Activated CD4-positive, alpha-beta memory T cell treated with anti-CD3 and anti-CD28 coated beads for 36 hours (primary cell): ENCODE measurements at regions not wholly inside any gene's neighbourhood (a gene's known extent, or its start where the extent isn't known, plus 50 kb on each side); places are given as distances from the start of the nearest gene placed in this dataset.

ENCODE experiments used
- CTCF ChIA-PET: fragments of 350-600 bp; sonication (Branson Sonifier 250); formaldehyde crosslinking; loops from one replicate; lab custom pipeline; 2021; ENCODE audit warnings: antibody characterized with exemption, inconsistent platforms; lab: Charles Lee
- POLR2A ChIA-PET: fragments of 350-600 bp; sonication (Branson Sonifier 250); formaldehyde crosslinking; loops from one replicate; lab custom pipeline; 2021; ENCODE audit warnings: antibody characterized with exemption; lab: Charles Lee
- DNase-seq: peaks from one replicate; pipeline ENCODE4 v3.0.0-alpha.2; 2020
- H3K27ac Mint-ChIP-seq: one replicate; pipeline ENCODE4 v1.8.0; 2021; ENCODE audit warnings: mixed read lengths
- H3K27me3 Mint-ChIP-seq: one replicate; pipeline ENCODE4 v1.8.0; 2021; ENCODE audit warnings: mixed read lengths
- H3K36me3 Mint-ChIP-seq: one replicate; pipeline ENCODE4 v1.8.0; 2021; ENCODE audit warnings: mixed read lengths
- H3K4me1 Mint-ChIP-seq: one replicate; pipeline ENCODE4 v1.8.0; 2021; ENCODE audit warnings: low read depth, mixed read lengths
- H3K4me3 Mint-ChIP-seq: one replicate; pipeline ENCODE4 v1.8.0; 2021; ENCODE audit warnings: mild to moderate bottlenecking, mixed read lengths
- H3K9me3 Mint-ChIP-seq: one replicate; pipeline ENCODE4 v1.8.0; 2021; ENCODE audit warnings: mixed read lengths
- intact Hi-C: fragments of 100-400 bp; cut with micrococcal nuclease; formaldehyde crosslinking; loops from one replicate; pipeline ENCODE4 v1.15.1; 2023

DNA sequence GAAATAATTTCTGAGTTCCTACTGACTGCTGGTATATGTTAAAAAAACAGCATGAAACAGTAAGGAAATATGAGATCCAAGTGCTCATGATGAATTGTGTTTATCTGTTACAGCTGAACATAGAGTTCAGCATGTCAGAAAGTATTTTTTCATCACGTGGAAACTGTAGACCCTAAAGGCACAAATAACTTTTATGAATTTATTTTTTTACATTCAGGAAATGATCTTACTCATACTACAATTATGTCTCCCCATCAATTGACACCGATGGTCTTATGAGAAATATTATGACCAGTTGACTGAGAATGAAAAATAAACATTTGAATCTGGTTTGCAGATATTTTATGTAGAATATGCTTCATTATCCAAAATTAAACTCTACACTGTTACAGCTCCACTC is 283.1 kb upstream of the SPANXN4 start:
- no peaks in the 10 kb centered on the region for H3K36me3 Mint-ChIP-seq
- intact Hi-C loops, result no loop called here
- H3K4me1 Mint-ChIP-seq, result no peaks in the 10 kb centered on the region
- no peak overlapping the region for H3K4me3 Mint-ChIP-seq
- no peak for DNase-seq
- H3K27ac Mint-ChIP-seq, result no peak overlapping the region
- ChIA-PET POLR2A (no interaction called here), CTCF (no interaction called here)
- no peaks in the 10 kb centered on the region for H3K27me3 Mint-ChIP-seq
- peaks cover 8% of the 10 kb centered on the region for H3K9me3 Mint-ChIP-seq

DNA sequence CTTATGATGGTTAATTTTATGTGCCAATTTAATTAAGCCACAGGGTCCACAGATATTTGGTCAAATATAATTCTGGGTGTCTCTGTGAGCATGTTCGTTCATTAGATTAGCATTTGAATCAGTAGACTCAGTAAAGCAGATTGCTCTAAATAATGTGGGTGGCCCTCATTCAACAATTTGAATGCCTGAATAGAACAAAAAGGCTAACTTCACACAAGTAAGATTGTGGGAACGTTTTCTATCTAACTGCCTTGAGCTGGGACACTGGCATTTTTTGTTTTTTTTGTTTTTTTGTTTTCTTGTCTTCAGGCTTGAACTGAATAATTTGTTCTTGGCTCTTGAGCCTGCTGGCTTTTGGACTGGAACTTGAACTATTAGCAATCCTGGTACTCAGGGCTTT is 292.4 kb upstream of the SPANXN4 start:
- H3K27me3 Mint-ChIP-seq, result no peaks in the 10 kb centered on the region
- POLR2A ChIA-PET, result no interaction called here
- no peak overlapping the region for H3K4me3 Mint-ChIP-seq
- no peaks in the 10 kb centered on the region for H3K4me1 Mint-ChIP-seq
- intact Hi-C loops, result no loop called here
- H3K36me3 Mint-ChIP-seq, result no peaks in the 10 kb centered on the region
- no peak for DNase-seq
- H3K9me3 Mint-ChIP-seq, result peaks cover 12% of the 10 kb centered on the region
- CTCF ChIA-PET, result no interaction called here
- H3K27ac Mint-ChIP-seq, result no peak overlapping the region

- no peak for DNase-seq
- Mint-ChIP-seq H3K4me3 (no peak overlapping the region), H3K27ac (no peak overlapping the region), H3K27me3 (no peaks in the 10 kb centered on the region), H3K4me1 (no peaks in the 10 kb centered on the region), H3K36me3 (no peaks in the 10 kb centered on the region), H3K9me3 (no peaks in the 10 kb centered on the region)
- intact Hi-C loops, result no loop called here
- ChIA-PET CTCF (no interaction called here), POLR2A (no interaction called here)
Observed at GRCh38 chrX:142711796-142712290, 313.9 kb upstream of the SPANXN4 start.

GRCh38 chrX:142702749-142703148 is 323.0 kb upstream of the SPANXN4 start:
- ChIA-PET POLR2A (no interaction called here), CTCF (no interaction called here)
- intact Hi-C loops, result no loop called here
- no peaks in the 10 kb centered on the region for H3K4me1 Mint-ChIP-seq
- H3K9me3 Mint-ChIP-seq, result no peaks in the 10 kb centered on the region
- H3K36me3 Mint-ChIP-seq, result no peaks in the 10 kb centered on the region
- DNase-seq, result no peak
- no peak overlapping the region for H3K27ac Mint-ChIP-seq
- H3K27me3 Mint-ChIP-seq, result no peaks in the 10 kb centered on the region
- no peak overlapping the region for H3K4me3 Mint-ChIP-seq

DNA sequence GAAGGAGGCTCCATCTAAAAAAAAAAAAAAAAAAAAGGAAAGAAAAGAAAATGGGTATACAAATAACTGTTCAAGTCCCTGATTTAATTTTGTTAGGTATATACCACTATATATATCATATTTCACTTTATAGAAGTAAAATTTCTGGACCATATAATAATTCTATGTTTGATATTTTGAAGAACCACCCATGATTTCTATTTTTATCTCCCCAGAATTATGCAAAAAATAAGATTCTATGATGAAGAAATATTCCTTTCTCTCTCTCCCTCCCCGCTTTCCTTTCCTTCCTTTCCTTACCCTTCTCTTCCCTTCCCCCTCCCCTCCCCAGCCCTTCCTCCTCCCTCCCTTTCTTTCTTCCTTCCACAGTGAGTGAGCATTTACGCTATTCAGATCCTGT is 337.5 kb upstream of the SPANXN4 start:
- Mint-ChIP-seq H3K27ac (no peak overlapping the region), H3K4me3 (no peak overlapping the region), H3K36me3 (no peaks in the 10 kb centered on the region), H3K27me3 (no peaks in the 10 kb centered on the region), H3K4me1 (no peaks in the 10 kb centered on the region), H3K9me3 (peaks cover 4% of the 10 kb centered on the region)
- no peak for DNase-seq
- intact Hi-C loops, result no loop called here
- ChIA-PET POLR2A (no interaction called here), CTCF (no interaction called here)

GRCh38 chrX:142686653-142687283 is 339.0 kb upstream of the SPANXN4 start:
- H3K4me1 Mint-ChIP-seq, result no peaks in the 10 kb centered on the region
- intact Hi-C loops, result no loop called here
- H3K27me3 Mint-ChIP-seq, result no peaks in the 10 kb centered on the region
- ChIA-PET CTCF (no interaction called here), POLR2A (no interaction called here)
- DNase-seq, result no peak
- peaks cover 4% of the 10 kb centered on the region for H3K9me3 Mint-ChIP-seq
- H3K36me3 Mint-ChIP-seq, result no peaks in the 10 kb centered on the region
- no peak overlapping the region for H3K27ac Mint-ChIP-seq
- no peak overlapping the region for H3K4me3 Mint-ChIP-seq

- intact Hi-C loops, result no loop called here
- no peaks in the 10 kb centered on the region for H3K36me3 Mint-ChIP-seq
- CTCF ChIA-PET, result no interaction called here
- no peaks in the 10 kb centered on the region for H3K27me3 Mint-ChIP-seq
- no peaks in the 10 kb centered on the region for H3K4me1 Mint-ChIP-seq
- DNase-seq, result no peak
- peaks cover 4% of the 10 kb centered on the region for H3K9me3 Mint-ChIP-seq
- H3K4me3 Mint-ChIP-seq, result no peak overlapping the region
- H3K27ac Mint-ChIP-seq, result no peak overlapping the region
- POLR2A ChIA-PET, result no interaction called here
Observed at GRCh38 chrX:142686206-142686605, 339.5 kb upstream of the SPANXN4 start.

GRCh38 chrX:142680038-142680437 is 345.7 kb upstream of the SPANXN4 start:
- DNase-seq, result no peak
- intact Hi-C loops, result no loop called here
- H3K36me3 Mint-ChIP-seq, result no peaks in the 10 kb centered on the region
- ChIA-PET CTCF (no interaction called here), POLR2A (no interaction called here)
- H3K9me3 Mint-ChIP-seq, result peaks cover 3% of the 10 kb centered on the region
- no peak overlapping the region for H3K4me3 Mint-ChIP-seq
- no peak overlapping the region for H3K27ac Mint-ChIP-seq
- H3K27me3 Mint-ChIP-seq, result no peaks in the 10 kb centered on the region
- no peaks in the 10 kb centered on the region for H3K4me1 Mint-ChIP-seq

DNA sequence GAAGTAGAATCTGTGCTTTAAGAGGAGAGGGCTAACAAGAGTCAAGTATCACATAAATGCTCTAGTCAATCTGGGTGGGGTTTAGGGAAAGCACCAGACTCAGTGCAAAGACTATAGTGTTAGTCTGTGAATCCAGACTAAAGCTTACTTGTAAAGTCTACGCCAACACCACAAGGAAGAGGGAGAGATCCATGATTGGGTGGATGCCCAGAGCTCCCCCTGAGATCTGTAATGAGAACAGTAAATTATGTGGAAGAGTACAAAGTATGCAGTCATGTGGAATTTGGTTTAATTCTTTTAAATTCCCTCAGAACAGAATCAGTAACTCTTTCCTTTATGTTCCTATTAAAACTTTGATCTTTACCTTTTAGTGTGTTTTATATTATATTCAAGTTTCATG is 354.7 kb upstream of the SPANXN4 start:
- ChIA-PET CTCF (no interaction called here), POLR2A (no interaction called here)
- intact Hi-C loops, result no loop called here
- Mint-ChIP-seq H3K4me3 (no peak overlapping the region), H3K9me3 (peaks cover 14% of the 10 kb centered on the region), H3K36me3 (no peaks in the 10 kb centered on the region), H3K4me1 (no peaks in the 10 kb centered on the region), H3K27me3 (no peaks in the 10 kb centered on the region), H3K27ac (no peak overlapping the region)
- no peak for DNase-seq

DNA sequence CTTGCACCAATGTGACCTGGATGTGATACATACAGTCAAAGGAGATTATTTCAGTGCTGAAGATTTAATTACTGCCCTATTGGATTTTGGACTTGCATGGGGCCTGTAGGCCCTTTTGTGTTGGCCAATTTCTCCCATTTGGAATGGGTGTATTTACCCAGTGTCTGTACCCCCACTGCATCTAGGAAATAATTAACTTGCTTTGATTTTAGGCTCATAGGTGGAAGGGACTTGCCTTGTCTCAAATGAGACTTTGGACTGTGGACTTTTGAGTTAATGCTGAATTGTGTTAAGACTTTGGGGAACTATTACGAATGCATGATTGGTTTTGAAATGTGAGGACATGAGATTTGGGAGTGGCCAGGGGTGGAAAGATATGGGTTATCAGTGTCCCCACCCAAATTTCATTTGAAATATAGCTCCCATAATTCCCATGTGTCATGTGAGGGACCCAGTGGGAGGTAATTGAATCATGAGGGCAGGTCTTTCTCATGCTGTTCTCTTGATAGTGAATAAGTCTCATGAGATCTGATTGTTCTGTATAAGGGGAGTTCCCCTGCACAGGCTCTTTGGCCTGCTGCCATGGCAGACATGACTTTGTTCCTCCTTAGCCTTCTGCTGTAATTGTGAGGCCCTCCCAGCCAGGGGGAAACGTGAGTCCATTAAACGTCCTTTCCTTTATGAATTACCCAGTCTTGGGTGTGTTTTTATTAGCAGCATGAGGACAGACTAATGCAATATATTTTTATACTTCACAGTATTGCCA is 362.2 kb upstream of the SPANXN4 start:
- Mint-ChIP-seq H3K9me3 (peaks cover 9% of the 10 kb centered on the region), H3K36me3 (no peaks in the 10 kb centered on the region), H3K4me3 (no peak overlapping the region), H3K27me3 (no peaks in the 10 kb centered on the region), H3K27ac (no peak overlapping the region), H3K4me1 (no peaks in the 10 kb centered on the region)
- CTCF ChIA-PET, result no interaction called here
- intact Hi-C loops, result no loop called here
- no peak for DNase-seq
- POLR2A ChIA-PET, result no interaction called here

DNA sequence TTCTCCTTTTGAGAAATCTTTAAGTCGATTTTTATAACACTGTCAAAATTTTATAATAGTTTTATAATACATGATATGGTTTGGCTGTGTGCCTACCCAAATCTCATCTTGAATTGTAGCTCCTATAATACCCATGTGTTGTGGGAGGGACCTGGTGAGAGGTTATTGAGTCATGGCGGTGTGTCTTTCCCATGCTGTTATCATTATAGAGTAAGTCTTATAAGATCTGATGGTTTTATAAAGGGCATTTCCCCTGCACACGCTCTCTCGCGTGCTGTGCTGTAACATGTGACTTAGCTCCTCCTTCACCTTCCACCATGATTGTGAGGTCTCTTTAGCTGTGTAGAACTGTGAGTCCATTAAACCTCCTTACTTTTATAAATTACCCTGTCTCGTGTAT is 364.0 kb upstream of the SPANXN4 start:
- no peaks in the 10 kb centered on the region for H3K27me3 Mint-ChIP-seq
- POLR2A ChIA-PET, result no interaction called here
- intact Hi-C loops, result no loop called here
- CTCF ChIA-PET, result no interaction called here
- H3K27ac Mint-ChIP-seq, result no peak overlapping the region
- no peak for DNase-seq
- H3K36me3 Mint-ChIP-seq, result no peaks in the 10 kb centered on the region
- no peak overlapping the region for H3K4me3 Mint-ChIP-seq
- no peaks in the 10 kb centered on the region for H3K4me1 Mint-ChIP-seq
- peaks cover 5% of the 10 kb centered on the region for H3K9me3 Mint-ChIP-seq

- Mint-ChIP-seq H3K4me1 (no peaks in the 10 kb centered on the region), H3K9me3 (peaks cover 2% of the 10 kb centered on the region), H3K4me3 (no peak overlapping the region), H3K36me3 (no peaks in the 10 kb centered on the region), H3K27ac (no peak overlapping the region), H3K27me3 (no peaks in the 10 kb centered on the region)
- ChIA-PET POLR2A (no interaction called here), CTCF (no interaction called here)
- DNase-seq, result no peak
- intact Hi-C loops, result no loop called here
Observed at GRCh38 chrX:142655507-142655906, 370.2 kb upstream of the SPANXN4 start.

GRCh38 chrX:142637206-142637605 is 388.5 kb upstream of the SPANXN4 start:
- Mint-ChIP-seq H3K4me3 (no peak overlapping the region), H3K9me3 (no peaks in the 10 kb centered on the region), H3K27ac (no peak overlapping the region), H3K27me3 (no peaks in the 10 kb centered on the region), H3K36me3 (no peaks in the 10 kb centered on the region), H3K4me1 (no peaks in the 10 kb centered on the region)
- CTCF ChIA-PET, result no interaction called here
- POLR2A ChIA-PET, result no interaction called here
- intact Hi-C loops, result no loop called here
- DNase-seq, result no peak
